GM23338 (cell line): ENCODE measurements at regions not wholly inside any gene's neighbourhood (a gene's known extent, or its start where the extent isn't known, plus 50 kb on each side); places are given as distances from the start of the nearest gene placed in this dataset.

Experiments
- ATAC-seq: fragments of 200-7000 bp; cut with Tn5 transposase; 3 replicates; pipeline ENCODE4 v1.9.1; 2020
- DNase-seq: peaks from one replicate; pipeline ENCODE4 v3.0.0-alpha.2; 2015; ENCODE audit warnings: low spot score
- H2AFZ ChIP-seq: fragments of 200-600 bp; sonication (generic); 2 replicates; pipeline ENCODE4 v1.8.0; 2016; ENCODE audit warnings: antibody characterized with exemption, mild to moderate bottlenecking, moderate library complexity
- H3F3A ChIP-seq: fragments of 200-600 bp; sonication (generic); replicated peaks from 2 replicates; pipeline ENCODE4 v1.8.0; 2017; ENCODE audit warnings: antibody characterized with exemption, mixed run types, low read depth
- H3K27ac ChIP-seq: fragments of 200-600 bp; sonication (generic); 2 replicates; pipeline ENCODE4 v1.6.1; 2016; ENCODE audit warnings: low read depth
- H3K27me3 ChIP-seq: fragments of 200-600 bp; sonication (generic); 2 replicates; pipeline ENCODE4 v1.8.0; 2016; ENCODE audit warnings: mild to moderate bottlenecking, mixed run types, moderate library complexity; ENCODE audit not compliant: insufficient read depth
- H3K36me3 ChIP-seq: fragments of 200-600 bp; sonication (generic); 2 replicates; pipeline ENCODE4 v1.8.0; 2016; ENCODE audit warnings: mild to moderate bottlenecking; ENCODE audit not compliant: insufficient read depth
- H3K4me1 ChIP-seq: fragments of 200-600 bp; sonication (generic); 2 replicates; pipeline ENCODE4 v1.8.0; 2016; ENCODE audit warnings: mild to moderate bottlenecking, moderate library complexity; ENCODE audit not compliant: insufficient read depth
- H3K4me2 ChIP-seq: fragments of 200-600 bp; sonication (generic); 2 replicates; pipeline ENCODE4 v1.7.1; 2017; ENCODE audit warnings: mixed run types
- H3K4me3 ChIP-seq: fragments of 200-600 bp; sonication (generic); 2 replicates; pipeline ENCODE4 v1.6.1; 2016; ENCODE audit warnings: mixed run types
- H3K79me2 ChIP-seq: fragments of 200-600 bp; sonication (generic); replicated peaks from 2 replicates; pipeline ENCODE4 v1.8.0; 2017; ENCODE audit warnings: mild to moderate bottlenecking; ENCODE audit not compliant: insufficient read depth
- H3K9me2 ChIP-seq: fragments of 200-600 bp; sonication (generic); 2 replicates; pipeline ENCODE4 v1.8.0; 2017; ENCODE audit not compliant: insufficient read depth
- H4K20me1 ChIP-seq: fragments of 200-600 bp; sonication (generic); replicated peaks from 2 replicates; pipeline ENCODE4 v1.8.0; 2017; ENCODE audit warnings: mild to moderate bottlenecking; ENCODE audit not compliant: insufficient read depth
- H3K27ac Mint-ChIP-seq: 2 replicates; pipeline ENCODE4 v1.8.0; 2020; ENCODE audit warnings: inconsistent platforms, mild to moderate bottlenecking, moderate library complexity, mixed read lengths
- H3K27me3 Mint-ChIP-seq: 3 replicates; pipeline ENCODE4 v1.8.0; 2022; ENCODE audit warnings: low read depth, mild to moderate bottlenecking, moderate library complexity, mixed read lengths, inconsistent platforms; ENCODE audit not compliant: insufficient read depth, poor library complexity
- H3K36me3 Mint-ChIP-seq: 3 replicates; pipeline ENCODE4 v1.8.0; 2021; ENCODE audit warnings: low read depth, mild to moderate bottlenecking, inconsistent platforms, moderate library complexity, mixed read lengths
- H3K4me1 Mint-ChIP-seq: 3 replicates; pipeline ENCODE4 v1.8.0; 2020; ENCODE audit warnings: mild to moderate bottlenecking, inconsistent platforms, mixed read lengths
- H3K4me3 Mint-ChIP-seq: 3 replicates; pipeline ENCODE4 v1.8.0; 2021; ENCODE audit warnings: moderate library complexity, mild to moderate bottlenecking, inconsistent platforms, mixed read lengths
- H3K9me3 Mint-ChIP-seq: 3 replicates; pipeline ENCODE4 v1.8.0; 2020; ENCODE audit warnings: moderate library complexity, mild to moderate bottlenecking, inconsistent platforms, mixed read lengths
- CREB1 ChIP-seq: fragments of 250-450 bp; sonication (Bioruptor Pico); IDR thresholded peaks from 2 replicates; pipeline ENCODE4 v1.5.0; 2020; ENCODE audit warnings: low read depth, mild to moderate bottlenecking, moderate library complexity
- ETS1 ChIP-seq: IDR thresholded peaks from 2 replicates; pipeline ENCODE4 v1.6.1; 2016; ENCODE audit warnings: antibody characterized with exemption
- EZH2 ChIP-seq: fragments of 200-600 bp; sonication (generic); IDR thresholded peaks from one replicate; pipeline ENCODE4 v1.8.0; 2017; ENCODE audit warnings: antibody characterized with exemption, mild to moderate bottlenecking, low read depth; ENCODE audit not compliant: unreplicated experiment
- EZH2phosphoT487 ChIP-seq: fragments of 200-600 bp; sonication (generic); IDR thresholded peaks from one replicate; pipeline ENCODE4 v1.8.1; 2018; ENCODE audit warnings: antibody characterized with exemption; ENCODE audit not compliant: unreplicated experiment
- JUNB ChIP-seq: IDR thresholded peaks from one replicate; pipeline ENCODE4 v1.6.1; 2016; ENCODE audit warnings: antibody characterized with exemption; ENCODE audit not compliant: unreplicated experiment
- NANOG ChIP-seq: IDR thresholded peaks from 2 replicates; pipeline ENCODE4 v1.6.1; 2016; ENCODE audit warnings: antibody characterized with exemption, borderline replicate concordance
- POLR2AphosphoS5 ChIP-seq: IDR thresholded peaks from 2 replicates; pipeline ENCODE4 v1.6.1; 2016; ENCODE audit warnings: antibody characterized with exemption, low read depth
- REST ChIP-seq: IDR thresholded peaks from one replicate; pipeline ENCODE4 v1.6.1; 2018; ENCODE audit warnings: antibody characterized with exemption; ENCODE audit not compliant: unreplicated experiment
- STAT1 ChIP-seq: IDR thresholded peaks from one replicate; pipeline ENCODE4 v1.6.1; 2016; ENCODE audit warnings: antibody characterized with exemption; ENCODE audit not compliant: unreplicated experiment
- ZNF114 ChIP-seq: fragments of 250-450 bp; sonication (Bioruptor Pico); IDR thresholded peaks from 2 replicates; pipeline ENCODE4 v1.5.0; 2020; ENCODE audit warnings: mild to moderate bottlenecking, moderate library complexity
- ZNF331 ChIP-seq: fragments of 250-450 bp; sonication (Bioruptor Pico); IDR thresholded peaks from 2 replicates; pipeline ENCODE4 v1.5.0; 2020; ENCODE audit warnings: low read depth, mild to moderate bottlenecking, moderate library complexity

GRCh38 chr2:100744589-100744988 lies 75.3 kb upstream of the NPAS2 start (continued):
- TF ChIP-seq REST (no peak), NANOG (no peak), ZNF331 (CRISPR knock-in tag) (no peak), EZH2 (no peak), ZNF114 (CRISPR knock-in tag) (no peak), JUNB (no peak)

DNA sequence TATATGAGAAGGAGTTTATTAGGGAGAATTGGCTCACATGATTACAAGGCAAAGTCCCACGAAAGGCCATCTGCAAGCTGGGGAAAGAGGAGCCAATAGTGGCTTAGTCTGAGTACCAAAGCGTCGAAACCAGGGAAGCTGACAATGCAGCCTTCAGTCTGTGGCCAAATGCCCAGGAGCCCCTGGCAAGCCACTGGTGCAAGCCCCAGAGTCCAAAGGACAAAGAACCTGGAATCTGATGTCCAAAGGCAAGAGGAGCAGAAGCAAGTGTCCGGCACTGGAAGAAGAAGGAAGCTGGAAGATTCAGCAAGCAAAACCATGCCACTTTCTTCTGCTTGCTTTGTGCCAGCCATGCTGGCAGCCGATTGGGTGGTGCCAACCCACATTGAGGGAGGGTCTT lies 74.3 kb upstream of the NPAS2 start:
- Histone ChIP-seq H4K20me1 (no peaks in the 10 kb centered on the region), H2AFZ (no peak overlapping the region), H3F3A (no peaks in the 10 kb centered on the region), H3K27ac (no peak overlapping the region), H3K4me2 (no peak overlapping the region), H3K9me2 (no peaks in the 10 kb centered on the region; the same call in 1 of the 2 replicates), H3K4me3 (no peak overlapping the region), H3K27me3 (no peaks in the 10 kb centered on the region), H3K79me2 (no peaks in the 10 kb centered on the region), H3K36me3 (no peaks in the 10 kb centered on the region), H3K4me1 (no peaks in the 10 kb centered on the region)
- ATAC-seq (no peak), DNase-seq (no peak)
- H3K36me3 Mint-ChIP-seq, result no peaks in the 10 kb centered on the region
- H3K4me3 Mint-ChIP-seq, result no peak overlapping the region
- H3K27me3 Mint-ChIP-seq, result no peaks in the 10 kb centered on the region
- H3K4me1 Mint-ChIP-seq, result no peaks in the 10 kb centered on the region; the same call in 2 of the 3 replicates
- H3K27ac Mint-ChIP-seq, result no peak overlapping the region
- H3K9me3 Mint-ChIP-seq, result no peaks in the 10 kb centered on the region; the same call in 2 of the 3 replicates
- TF ChIP-seq STAT1 (no peak), EZH2phosphoT487 (no peak), ETS1 (no peak), POLR2AphosphoS5 (no peak), CREB1 (CRISPR knock-in tag) (no peak), NANOG (no peak), ZNF114 (CRISPR knock-in tag) (no peak), JUNB (no peak)
